ENCODE measurements at regions not wholly inside any gene's neighbourhood (a gene's known extent, or its start where the extent isn't known, plus 50 kb on each side); places are given as distances from the start of the nearest gene placed in this dataset.

GRCh38 chr20:50438986-50439407, 71.2 kb upstream of the PTPN1 start:
- POLR2A ChIA-PET: no interaction called here
- intact Hi-C loops (cut with micrococcal nuclease): no loop called here
- Mint-ChIP-seq H3K9me3 (no peaks in the 10 kb centered on the region), H3K4me3 (no peak overlapping the region), H3K4me1 (ENCODE audit: low read depth) (peaks cover 14% of the 10 kb centered on the region), H3K36me3 (ENCODE audit: low read depth) (no peaks in the 10 kb centered on the region), H3K27ac (no peak overlapping the region), H3K27me3 (no peaks in the 10 kb centered on the region)
- no peak for DNase-seq
- TF ChIP-seq, protein P1, sequence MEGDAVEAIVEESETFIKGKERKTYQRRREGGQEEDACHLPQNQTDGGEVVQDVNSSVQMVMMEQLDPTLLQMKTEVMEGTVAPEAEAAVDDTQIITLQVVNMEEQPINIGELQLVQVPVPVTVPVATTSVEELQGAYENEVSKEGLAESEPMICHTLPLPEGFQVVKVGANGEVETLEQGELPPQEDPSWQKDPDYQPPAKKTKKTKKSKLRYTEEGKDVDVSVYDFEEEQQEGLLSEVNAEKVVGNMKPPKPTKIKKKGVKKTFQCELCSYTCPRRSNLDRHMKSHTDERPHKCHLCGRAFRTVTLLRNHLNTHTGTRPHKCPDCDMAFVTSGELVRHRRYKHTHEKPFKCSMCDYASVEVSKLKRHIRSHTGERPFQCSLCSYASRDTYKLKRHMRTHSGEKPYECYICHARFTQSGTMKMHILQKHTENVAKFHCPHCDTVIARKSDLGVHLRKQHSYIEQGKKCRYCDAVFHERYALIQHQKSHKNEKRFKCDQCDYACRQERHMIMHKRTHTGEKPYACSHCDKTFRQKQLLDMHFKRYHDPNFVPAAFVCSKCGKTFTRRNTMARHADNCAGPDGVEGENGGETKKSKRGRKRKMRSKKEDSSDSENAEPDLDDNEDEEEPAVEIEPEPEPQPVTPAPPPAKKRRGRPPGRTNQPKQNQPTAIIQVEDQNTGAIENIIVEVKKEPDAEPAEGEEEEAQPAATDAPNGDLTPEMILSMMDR (IDR thresholded peaks at IDR 0.05): no peak
- CTCF ChIA-PET: no interaction called here
- no peak for ATAC-seq

DNA sequence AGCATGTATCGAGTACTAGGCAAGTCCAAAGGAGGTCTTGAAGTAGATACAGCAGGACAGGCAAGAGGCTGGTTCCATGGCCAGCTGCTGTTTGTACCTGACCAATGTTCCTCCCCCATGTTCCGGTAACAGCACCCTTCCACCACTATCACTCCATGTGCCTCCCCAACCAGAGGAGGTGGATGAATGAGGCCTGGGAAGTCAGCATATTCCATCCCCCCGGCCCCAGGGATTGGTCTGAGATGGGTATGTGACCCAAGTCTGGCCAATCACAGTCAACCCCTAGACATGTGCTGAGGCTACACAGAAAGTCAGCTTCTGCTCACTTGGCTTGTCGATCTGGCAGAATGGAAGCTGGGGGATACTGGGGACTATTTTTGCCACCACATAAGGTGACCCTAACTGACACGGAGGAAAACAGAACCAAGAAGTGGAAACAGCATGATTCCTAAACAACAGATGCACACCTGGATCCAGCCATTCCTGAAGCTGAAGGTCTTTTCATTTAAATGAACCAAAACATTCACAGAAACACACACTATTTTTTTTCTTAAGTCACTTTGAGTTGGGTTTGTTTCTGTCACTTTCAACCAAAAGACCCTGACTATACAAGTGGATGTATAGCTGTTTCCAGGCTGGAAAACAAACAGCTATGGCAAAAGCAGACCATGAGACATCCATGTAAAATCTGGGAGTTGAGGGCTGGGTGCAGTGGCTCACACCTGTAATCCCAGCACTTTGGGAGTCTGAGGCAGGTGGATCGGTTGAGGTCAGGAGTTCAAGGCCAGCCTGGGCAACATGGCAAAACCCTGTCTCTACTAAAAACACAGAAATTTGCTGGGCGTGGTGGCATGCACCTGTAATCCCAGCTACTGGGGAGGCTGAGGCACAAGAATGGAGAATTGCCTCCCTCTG, 70.4 kb upstream of the PTPN1 start:
- H3K4me1 Mint-ChIP-seq (ENCODE audit: low read depth): peaks cover 14% of the 10 kb centered on the region
- ATAC-seq (no peak), DNase-seq (no peak)
- TF ChIP-seq, protein P1 (IDR thresholded peaks at IDR 0.05): no peak
- H3K9me3 Mint-ChIP-seq: no peaks in the 10 kb centered on the region
- no peaks in the 10 kb centered on the region for H3K36me3 Mint-ChIP-seq (ENCODE audit: low read depth)
- H3K27ac Mint-ChIP-seq: no peak overlapping the region
- ChIA-PET POLR2A (interaction anchor here (0.6 kb wide), 1 partner anchor 309 kb away, joined by 3 read pairs; no protein-coding TSS in a partner anchor), CTCF (interaction anchor here (0.9 kb wide), 1 partner anchor 268 kb away, joined by 3 read pairs; no protein-coding TSS in a partner anchor)
- no peaks in the 10 kb centered on the region for H3K27me3 Mint-ChIP-seq
- intact Hi-C loops (cut with micrococcal nuclease): no loop called here
- H3K4me3 Mint-ChIP-seq: no peak overlapping the region

DNA sequence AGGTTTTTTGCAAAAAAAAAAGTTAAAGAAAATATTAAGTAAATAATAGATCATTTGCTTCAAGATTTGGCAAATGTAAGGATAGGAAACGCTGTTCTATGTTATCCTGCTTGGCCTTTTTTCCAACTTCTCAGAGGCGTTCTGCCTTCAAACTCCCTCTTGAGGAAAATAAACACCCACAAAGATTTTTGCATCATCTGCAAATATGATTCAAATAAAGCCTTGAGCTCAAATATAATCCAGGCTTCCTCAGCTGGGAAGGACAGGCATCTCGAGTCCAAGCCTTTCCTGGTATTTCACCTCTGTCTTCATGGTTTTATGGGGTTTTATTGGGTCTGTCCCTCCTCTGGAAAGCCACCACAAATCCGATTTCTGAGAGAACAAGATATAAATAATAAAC, 67.7 kb upstream of the PTPN1 start:
- H3K4me1 Mint-ChIP-seq (ENCODE audit: low read depth): peaks cover 14% of the 10 kb centered on the region
- no peaks in the 10 kb centered on the region for H3K36me3 Mint-ChIP-seq (ENCODE audit: low read depth)
- DNase-seq (no peak), ATAC-seq (no peak)
- POLR2A ChIA-PET: no interaction called here
- CTCF ChIA-PET: interaction anchor here (1.7 kb wide), 1 partner anchor 18 kb away, joined by 4 read pairs; no protein-coding TSS in a partner anchor
- no peaks in the 10 kb centered on the region for H3K9me3 Mint-ChIP-seq
- intact Hi-C loops (cut with micrococcal nuclease): no loop called here
- no peak overlapping the region for H3K27ac Mint-ChIP-seq
- no peak overlapping the region for H3K4me3 Mint-ChIP-seq
- TF ChIP-seq, protein P1 (IDR thresholded peaks at IDR 0.05): no peak
- H3K27me3 Mint-ChIP-seq: peaks cover 7% of the 10 kb centered on the region

- TF ChIP-seq, protein P1 (IDR thresholded peaks at IDR 0.05): no peak
- POLR2A ChIA-PET: interaction anchor here (0.6 kb wide), 1 partner anchor 214 kb away, joined by 3 read pairs; no protein-coding TSS in a partner anchor
- Mint-ChIP-seq H3K36me3 (ENCODE audit: low read depth) (no peaks in the 10 kb centered on the region), H3K27me3 (peaks cover 22% of the 10 kb centered on the region), H3K4me3 (no peak overlapping the region), H3K27ac (no peak overlapping the region), H3K4me1 (ENCODE audit: low read depth) (peaks cover 17% of the 10 kb centered on the region), H3K9me3 (no peaks in the 10 kb centered on the region)
- DNase-seq (no peak), ATAC-seq (no peak)
- intact Hi-C loops (cut with micrococcal nuclease): no loop called here
- CTCF ChIA-PET: no interaction called here
These were observed 64.6 kb upstream of the PTPN1 start for GRCh38 chr20:50445354-50446151.
